ENCODE measurements at regions not wholly inside any gene's neighbourhood (a gene's known extent, or its start where the extent isn't known, plus 50 kb on each side); places are given as distances from the start of the nearest gene placed in this dataset.

GRCh38 chr11:88405853-88406252 is 68.3 kb upstream of the CTSC start:
- intact Hi-C loops (cut with micrococcal nuclease), result no loop called here

GRCh38 chr11:88404932-88405710 is 67.6 kb upstream of the CTSC start:
- intact Hi-C loops (cut with micrococcal nuclease), result loop anchor here (1.0 kb wide), 1 partner anchor 9 kb away; no protein-coding TSS in a partner anchor

- intact Hi-C loops (cut with micrococcal nuclease), result loop anchor here (1.0 kb wide), 1 partner anchor 10 kb away; no protein-coding TSS in a partner anchor
Measured at GRCh38 chr11:88404391-88404790, 66.9 kb upstream of the CTSC start.

GRCh38 chr11:88402784-88403183 is 65.2 kb upstream of the CTSC start:
- intact Hi-C loops (cut with micrococcal nuclease), result loop anchor here (2.0 kb wide), 1 partner anchor 36 kb away; no protein-coding TSS in a partner anchor

GRCh38 chr11:88402192-88402715 is 64.7 kb upstream of the CTSC start:
- intact Hi-C loops (cut with micrococcal nuclease), result loop anchor here (2.0 kb wide), 1 partner anchor 35 kb away; no protein-coding TSS in a partner anchor

GRCh38 chr11:88398791-88399570 is 61.4 kb upstream of the CTSC start:
- intact Hi-C loops (cut with micrococcal nuclease), result no loop called here

GRCh38 chr11:88398372-88398771 is 60.8 kb upstream of the CTSC start:
- intact Hi-C loops (cut with micrococcal nuclease), result no loop called here

GRCh38 chr11:88390254-88390653 is 52.7 kb upstream of the CTSC start:
- intact Hi-C loops (cut with micrococcal nuclease), result no loop called here

- intact Hi-C loops (cut with micrococcal nuclease), result no loop called here
Measured at GRCh38 chr11:88387957-88388356, 50.4 kb upstream of the CTSC start.
